ENCODE measurements at regions not wholly inside any gene's neighbourhood (a gene's known extent, or its start where the extent isn't known, plus 50 kb on each side); places are given as distances from the start of the nearest gene placed in this dataset.
"Not testable (repeated sequence)": the region's sequence is repeated elsewhere in the genome, so short reads cannot be mapped to it uniquely, and the experiment has no call there.

- no peak for DNase-seq (ENCODE audit: low read depth in 3 of 3)
Measured at GRCh38 chr2:242027676-242028450, 158.3 kb downstream of the RTP5 start.

DNA sequence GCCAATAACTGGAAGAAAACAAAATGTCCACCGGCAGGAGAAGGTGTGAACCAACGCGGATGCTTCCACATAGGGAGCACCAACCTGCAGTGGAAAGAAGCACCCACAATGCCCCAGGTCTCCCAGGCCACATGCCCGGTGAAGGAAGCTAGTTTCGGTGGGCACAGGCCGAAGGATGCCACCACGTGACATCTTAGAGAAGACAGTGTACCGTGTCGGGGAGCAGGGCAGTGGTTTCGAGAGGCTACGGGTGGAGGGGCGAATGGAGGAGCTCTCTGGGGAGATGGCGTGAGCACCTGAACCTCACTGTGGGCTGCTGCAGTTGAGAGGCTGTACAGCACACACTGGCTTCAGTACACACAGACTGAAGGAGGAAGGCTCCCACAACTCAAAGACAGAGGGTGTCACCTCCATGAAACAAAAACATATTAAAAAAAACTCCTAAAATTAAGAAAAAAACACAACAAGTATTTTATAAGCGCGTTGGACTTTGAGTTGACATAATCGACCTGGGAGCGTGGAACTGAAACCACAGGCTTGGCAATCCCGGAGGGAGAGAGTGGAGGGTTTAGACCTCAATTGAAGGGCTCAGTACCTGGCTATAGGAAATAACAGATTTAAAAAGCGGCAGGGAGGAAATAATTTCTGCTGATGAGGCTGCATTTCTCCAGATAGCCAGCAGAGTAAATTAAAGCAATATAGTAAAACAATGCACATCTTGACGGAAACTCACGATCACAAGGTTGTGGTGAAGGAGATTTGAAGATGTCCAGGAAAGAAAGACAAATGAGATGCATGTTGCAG is 160.1 kb downstream of the RTP5 start:
- no peak for DNase-seq (ENCODE audit: low read depth in 3 of 3)

DNA sequence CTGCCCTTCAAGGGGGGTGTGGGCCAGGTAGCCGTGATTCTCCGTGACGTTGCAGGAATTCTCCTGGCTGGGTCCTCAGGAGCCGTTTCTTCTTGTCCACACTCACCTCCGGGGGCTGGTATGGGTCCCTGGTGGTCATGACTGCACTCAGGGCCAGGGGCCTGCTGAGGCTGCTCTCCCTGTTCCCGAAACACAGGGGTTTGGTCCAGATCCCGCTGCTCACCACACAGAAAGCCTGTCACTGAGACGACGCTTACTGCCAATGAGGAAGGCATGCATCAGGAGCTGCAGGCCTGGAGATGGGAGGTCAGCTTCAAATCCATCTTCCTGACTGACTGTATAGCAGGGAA is 160.7 kb downstream of the RTP5 start:
- no peak for DNase-seq (ENCODE audit: low read depth in 3 of 3)

GRCh38 chr2:242030858-242031257 is 161.3 kb downstream of the RTP5 start:
- no peak for DNase-seq (ENCODE audit: low read depth in 3 of 3)

- peak; percentile 15 to 29 (median 22) for DNase-seq (ENCODE audit: low read depth in 3 of 3)
Measured at GRCh38 chr2:242031481-242032019, 162.0 kb downstream of the RTP5 start.

DNA sequence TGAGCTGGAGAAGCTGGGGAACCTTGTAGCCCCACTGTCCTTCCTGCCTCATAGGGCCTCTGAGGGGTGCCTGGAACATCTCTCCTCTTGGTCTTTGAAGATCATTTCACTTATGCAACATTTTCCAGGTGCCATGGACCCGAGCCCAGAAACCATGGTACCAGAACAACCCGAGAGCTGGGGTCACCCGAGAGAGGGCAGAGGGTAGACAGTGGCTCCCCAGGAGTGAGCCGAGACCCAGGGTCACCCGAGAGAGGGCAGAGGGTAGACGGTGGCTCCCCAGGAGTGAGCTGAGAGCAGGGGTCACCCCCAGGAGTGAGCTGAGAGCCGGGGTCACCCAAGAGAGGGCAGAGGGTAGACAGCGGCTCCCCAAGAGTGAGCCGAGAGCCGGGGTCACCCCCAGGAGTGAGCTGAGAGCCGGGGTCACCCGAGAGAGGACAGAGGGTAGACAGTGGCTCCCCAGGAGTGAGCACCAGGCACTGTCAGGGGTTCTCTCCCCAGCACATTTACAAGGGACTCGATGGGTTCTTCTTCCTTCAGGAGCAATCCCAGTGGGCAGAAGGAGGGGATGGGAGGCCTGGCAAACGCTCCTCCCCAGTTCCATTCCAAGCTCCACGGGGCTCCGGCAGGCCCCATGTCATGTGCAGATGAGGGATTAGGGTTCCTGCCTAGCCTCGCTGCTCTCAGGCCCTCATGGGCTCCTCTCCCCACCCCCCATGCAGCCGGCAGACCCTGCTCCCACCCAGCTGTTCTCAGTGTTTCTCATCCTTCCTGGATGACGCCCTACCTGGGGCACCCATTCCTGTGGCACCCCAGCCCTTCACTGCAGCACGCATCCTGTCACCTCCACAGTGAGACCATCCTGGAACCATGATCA is 163.5 kb downstream of the RTP5 start:
- no peak for DNase-seq (ENCODE audit: low read depth in 3 of 3)

DNA sequence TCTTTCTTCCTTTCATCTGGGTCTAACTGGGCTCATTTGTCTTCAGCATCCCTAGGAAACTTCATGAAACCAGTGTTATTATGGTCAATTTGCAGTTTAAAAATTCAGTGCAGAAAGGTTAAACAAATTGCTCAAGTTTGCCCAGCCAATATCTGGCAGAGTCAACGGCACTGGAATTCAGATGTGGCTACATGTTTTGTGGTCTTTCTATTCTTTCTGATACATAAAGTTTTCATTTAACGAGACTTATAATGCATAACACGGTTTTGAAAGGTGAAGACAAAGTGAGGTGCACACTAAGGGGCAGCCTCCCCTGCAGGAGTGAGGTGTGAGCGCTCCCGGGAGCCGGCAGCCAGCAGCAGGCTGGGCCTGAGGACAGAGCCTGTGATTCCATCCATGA is 164.6 kb downstream of the RTP5 start:
- no peak for DNase-seq (ENCODE audit: low read depth in 3 of 3)

- DNase-seq (ENCODE audit: low read depth in 3 of 3), result no peak
Measured at GRCh38 chr2:242034996-242035814, 165.7 kb downstream of the RTP5 start.

- DNase-seq (ENCODE audit: low read depth in 3 of 3), result no peak
Measured at GRCh38 chr2:242035858-242036652, 166.5 kb downstream of the RTP5 start.

DNA sequence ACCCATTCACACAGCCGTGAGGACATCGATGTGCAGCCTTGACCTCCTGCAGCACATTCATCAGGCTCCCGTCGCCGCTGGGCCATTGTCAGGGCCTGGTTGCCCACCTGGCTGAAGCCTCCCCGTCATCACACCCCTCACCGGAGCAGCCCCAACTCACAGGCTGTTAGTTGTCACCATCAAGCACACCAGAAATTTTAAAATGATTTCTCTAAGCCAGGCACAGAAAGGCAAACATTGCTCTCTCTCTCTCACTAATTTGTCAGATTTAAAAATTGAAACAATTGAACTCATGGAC is 167.1 kb downstream of the RTP5 start:
- DNase-seq (ENCODE audit: low read depth in 3 of 3), result no peak

- DNase-seq (ENCODE audit: low read depth in 3 of 3), result no peak
Measured at GRCh38 chr2:242038166-242038927, 168.8 kb downstream of the RTP5 start.

DNA sequence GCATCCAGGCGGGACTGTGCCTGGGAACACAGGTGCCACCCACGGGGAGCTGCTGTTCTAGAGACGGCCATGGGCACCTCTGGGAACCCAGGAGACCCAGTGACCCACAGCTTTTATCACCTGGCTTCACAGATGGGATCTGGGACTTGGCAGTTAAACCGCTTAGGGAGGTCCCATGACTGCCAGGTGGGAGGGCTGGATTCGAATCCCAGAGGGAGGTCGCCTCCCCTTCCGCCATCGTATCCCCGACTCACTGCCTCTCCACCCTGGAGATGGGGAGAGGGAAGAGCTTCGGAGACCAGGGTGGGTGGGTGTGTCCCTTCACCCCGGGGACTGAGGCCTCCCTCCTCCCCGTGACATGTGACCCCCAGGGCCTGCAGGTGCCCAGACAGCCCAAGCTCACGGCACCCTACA is 169.4 kb downstream of the RTP5 start:
- no peak for DNase-seq (ENCODE audit: low read depth in 3 of 3)

DNA sequence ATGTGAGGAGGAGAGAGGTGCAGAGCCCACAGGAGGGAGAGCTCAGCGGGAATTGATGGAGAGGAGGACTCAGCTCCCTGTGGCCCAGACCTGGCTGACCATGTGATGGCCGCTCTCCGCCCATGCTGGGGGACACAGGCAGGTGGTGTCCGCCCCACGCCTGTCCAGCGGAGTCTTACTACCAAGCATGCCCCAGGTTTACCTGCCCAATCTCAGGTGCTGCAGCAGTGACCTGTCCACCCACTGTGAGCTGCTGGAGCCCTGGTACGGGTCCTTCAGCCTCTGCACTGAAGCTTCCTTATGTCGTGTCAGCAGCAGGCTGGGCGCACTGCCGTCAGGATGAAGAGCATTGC is 170.8 kb downstream of the RTP5 start:
- DNase-seq (ENCODE audit: low read depth in 3 of 3), result no peak

DNA sequence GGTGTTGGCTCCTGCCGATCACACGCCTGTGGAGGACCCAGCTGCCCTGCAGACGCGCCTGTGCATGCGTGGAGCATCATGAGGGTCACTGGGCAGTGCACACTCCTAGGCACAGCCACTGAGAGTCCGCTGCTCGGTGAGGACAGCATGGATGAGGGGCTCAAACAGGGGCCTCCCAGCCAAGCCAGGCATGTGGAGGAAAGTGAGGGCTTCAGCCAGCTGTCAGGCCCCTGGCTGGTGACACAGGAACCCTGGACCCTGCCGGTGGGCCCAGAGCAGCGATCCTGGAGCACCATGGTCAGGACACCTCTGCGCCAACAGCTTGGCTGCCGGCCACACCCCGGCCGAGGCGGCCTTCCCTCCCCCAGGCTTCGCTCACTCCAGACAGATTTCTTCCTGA is 171.2 kb downstream of the RTP5 start:
- DNase-seq (ENCODE audit: low read depth in 3 of 3), result no peak

- DNase-seq (ENCODE audit: low read depth in 3 of 3), result no peak
Measured at GRCh38 chr2:242041816-242042215, 172.3 kb downstream of the RTP5 start.

GRCh38 chr2:242043538-242044312 is 174.2 kb downstream of the RTP5 start:
- DNase-seq (ENCODE audit: low read depth in 3 of 3), result no peak

GRCh38 chr2:242044313-242044590 is 174.7 kb downstream of the RTP5 start:
- no peak for DNase-seq (ENCODE audit: low read depth in 3 of 3)

DNA sequence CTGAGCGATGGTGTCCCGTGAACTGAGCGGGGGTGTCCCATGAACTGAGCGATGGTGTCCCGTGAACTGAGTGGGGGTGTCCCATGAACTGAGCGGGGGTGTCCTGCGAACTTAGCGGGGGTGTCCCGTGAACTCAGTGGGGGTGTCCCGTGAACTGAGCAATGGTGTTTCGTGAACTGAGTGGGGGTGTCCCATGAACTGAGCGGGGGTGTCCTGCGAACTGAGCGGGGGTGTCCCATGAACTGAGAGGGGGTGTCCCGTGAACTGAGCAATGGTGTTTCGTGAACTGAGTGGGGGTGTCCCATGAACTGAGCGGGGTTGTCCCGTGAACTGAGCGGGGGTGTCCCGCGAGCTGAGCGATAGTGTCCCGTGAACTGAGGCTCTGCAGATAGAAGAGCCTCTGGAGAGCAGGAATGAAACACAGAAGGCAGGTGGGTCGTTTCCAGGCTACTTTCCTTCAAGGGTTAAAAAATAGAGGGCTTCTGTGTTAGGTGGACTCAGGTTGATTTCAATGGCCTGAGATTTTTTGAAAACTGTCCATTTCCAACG is 176.1 kb downstream of the RTP5 start:
- DNase-seq (ENCODE audit: low read depth in 3 of 3), result not testable (repeated sequence)

DNA sequence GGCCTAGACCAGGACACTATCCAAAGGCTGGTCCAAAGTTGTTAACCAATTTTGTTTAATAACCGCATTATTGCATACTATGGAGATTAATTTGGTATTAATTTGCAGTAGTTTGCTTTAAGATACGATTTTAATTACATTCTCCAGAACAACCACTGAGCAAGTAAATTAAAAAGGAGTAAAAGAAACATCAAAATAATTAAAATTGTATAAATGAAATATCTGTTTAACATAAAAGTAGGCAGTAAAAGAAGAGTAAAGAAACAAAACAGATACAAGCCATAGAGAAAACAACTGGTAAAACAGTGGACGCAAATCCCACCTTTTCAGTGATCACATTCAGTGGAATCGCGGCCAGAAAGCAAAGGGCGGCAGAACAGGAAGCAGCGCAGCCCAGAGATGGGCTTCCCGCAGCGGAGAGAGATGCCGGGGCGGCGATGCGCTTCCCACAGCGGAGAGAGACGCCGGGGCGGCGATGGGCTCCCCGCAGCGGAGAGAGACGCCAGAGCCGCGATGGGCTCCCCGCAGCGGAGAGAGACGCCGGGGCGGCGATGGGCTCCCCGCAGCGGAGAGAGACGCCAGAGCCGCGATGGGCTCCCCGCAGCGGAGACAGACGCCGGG is 176.8 kb downstream of the RTP5 start:
- no peak for DNase-seq (ENCODE audit: low read depth in 3 of 3)

All from stimulated activated CD4-positive, alpha-beta T cell treated with anti-CD3 and anti-CD28 coated beads, TNF-alpha, amount 100 ng/mL, for 24 hours (primary cell).